K562 (cell line): ENCODE measurements at regions not wholly inside any gene's neighbourhood (a gene's known extent, or its start where the extent isn't known, plus 50 kb on each side); places are given as distances from the start of the nearest gene placed in this dataset.

Experiments used
- ATAC-seq: fragments of 200-7000 bp; cut with Tn5 transposase; 3 replicates; pipeline ENCODE4 v1.9.1; 2020; ENCODE audit warnings: moderate library complexity
- BruUV-seq: library from RNA; stranded (reverse); fragments of 400-500 nt; replicated peaks from 2 replicates; lab custom pipeline; 2021; lab: Mats Ljungman, UMichigan
- CTCF ChIA-PET: fragments of 300-600 bp; formaldehyde crosslinking; extraction: SDS; loops from one replicate; lab custom pipeline; 2021; ENCODE audit warnings: low intra/inter-chr PET ratio; lab: Yijun Ruan, JAX
- POLR2A ChIA-PET: fragments of 300-600, 350-650 bp; sonication (Branson Sonifier 250); formaldehyde crosslinking; extraction: SDS; loops from one replicate; lab custom pipeline; 2021; ENCODE audit warnings: antibody characterized with exemption, inconsistent platforms; lab: Yijun Ruan, JAX
- DNase-seq, 4 experiments: peaks; one replicate each; pipeline versions ENCODE4 v3.0.0 to v3.0.0-alpha.2; 2011 to 2018; ENCODE audit warnings: low spot score in 3 of 4, mixed read lengths in 3 of 4; ENCODE audit errors: extremely low read depth in 1 of 4
- FAIRE-seq: peaks from 2 replicates; lab custom pipeline; 2011; peaks lifted over from hg19 to GRCh38; lab: Jason Lieb, UNC
- H2AFZ ChIP-seq: 2 replicates; pipeline ENCODE4 v1.6.0; 2011; ENCODE audit warnings: low read depth, low read length, control low read depth, inconsistent platforms
- H3K27ac ChIP-seq: fragments of 200-600 bp; 3 replicates; pipeline ENCODE4 v1.8.0; 2011; ENCODE audit warnings: low read depth, mild to moderate bottlenecking, control low read depth, inconsistent platforms, low read length, moderate library complexity, mixed read lengths; ENCODE audit errors: extremely low read depth
- H3K27me3 ChIP-seq, 2 experiments: fragments of 300-600 bp in 1 of 2; 2 replicates in 1 of 2; 3 replicates in 1 of 2; pipeline versions ENCODE4 v1.6.0 to v1.8.0; 2011; ENCODE audit warnings: inconsistent platforms in 2 of 2, low read length in 2 of 2, mild to moderate bottlenecking in 1 of 2, mixed read lengths in 1 of 2, moderate library complexity in 1 of 2; ENCODE audit not compliant: control insufficient read depth in 2 of 2, insufficient read depth in 2 of 2
- H3K36me3 ChIP-seq: fragments of 300-600 bp; 3 replicates; pipeline ENCODE4 v1.8.0; 2011; ENCODE audit warnings: mild to moderate bottlenecking, low read length, inconsistent platforms; ENCODE audit not compliant: control insufficient read depth, insufficient read depth
- H3K4me1 ChIP-seq, 2 experiments: fragments of 200-600 bp in 1 of 2; replicated peaks in 1 of 2; 2 replicates in 1 of 2; 3 replicates in 1 of 2; pipeline versions ENCODE4 v1.5.1 to v1.8.0; 2011; ENCODE audit warnings: inconsistent platforms in 2 of 2, low read length in 2 of 2, mild to moderate bottlenecking in 1 of 2, mixed read lengths in 1 of 2, moderate library complexity in 1 of 2; ENCODE audit not compliant: control insufficient read depth in 2 of 2, insufficient read depth in 2 of 2
- H3K4me2 ChIP-seq: 2 replicates; pipeline ENCODE4 v1.6.1; 2011; ENCODE audit warnings: low read length, control low read depth, inconsistent platforms, mixed read lengths; ENCODE audit not compliant: insufficient read depth
- H3K4me3 ChIP-seq: fragments of 200-600 bp; sonication (generic), shearing (Covaris generic); 2 replicates; pipeline ENCODE4 v1.5.1; 2016; ENCODE audit warnings: control low read depth, inconsistent platforms
- H3K79me2 ChIP-seq: fragments of 200-600 bp; 3 replicates; pipeline ENCODE4 v1.8.0; 2011; ENCODE audit warnings: low read length, inconsistent platforms; ENCODE audit not compliant: control insufficient read depth, insufficient read depth
- H3K9ac ChIP-seq, 2 experiments: 2 replicates each; pipeline versions ENCODE4 v1.6.0 to v1.6.1; 2011; ENCODE audit warnings: low read depth in 2 of 2, low read length in 2 of 2, control low read depth in 1 of 2, inconsistent platforms in 1 of 2, mild to moderate bottlenecking in 1 of 2, mixed read lengths in 1 of 2; ENCODE audit not compliant: insufficient read depth in 1 of 2
- H3K9me1 ChIP-seq: one replicate; pipeline ENCODE4 v1.6.0; 2011; ENCODE audit warnings: inconsistent platforms, mild to moderate bottlenecking, low read length, moderate library complexity; ENCODE audit not compliant: control insufficient read depth, insufficient read depth
- H3K9me3 ChIP-seq: replicated peaks from 2 replicates; pipeline ENCODE4 v1.5.1; 2011; ENCODE audit warnings: low read depth, low read length, inconsistent platforms; ENCODE audit not compliant: control insufficient read depth, insufficient read depth
- H4K20me1 ChIP-seq: replicated peaks from 2 replicates; pipeline ENCODE4 v1.6.1; 2011; ENCODE audit warnings: low read length, inconsistent platforms, mixed read lengths; ENCODE audit not compliant: control insufficient read depth, insufficient read depth
- NR2C1 ChIP-seq, 2 experiments: fragments of 450-650 bp; IDR thresholded peaks; 2 replicates each; pipeline ENCODE4 v1.6.1; 2017; ENCODE audit warnings: mild to moderate bottlenecking in 2 of 2, antibody characterized with exemption in 1 of 2, inconsistent platforms in 1 of 2, missing compliant biosample characterization in 1 of 2, missing genetic modification characterization in 1 of 2
- NR2C2 ChIP-seq, 2 experiments: fragments of 200-800 bp in 1 of 2; sonication (Bioruptor generic) in 1 of 2; sonication (generic) in 1 of 2; formaldehyde crosslinking in 1 of 2; IDR thresholded peaks; 2 replicates each; pipeline versions ENCODE4 v1.6.1 to v1.8.0; 2016 to 2022; ENCODE audit warnings: mild to moderate bottlenecking in 1 of 2, missing compliant biosample characterization in 1 of 2, missing genetic modification characterization in 1 of 2, missing genetic modification reagents in 1 of 2
- RAD21 ChIP-seq, 2 experiments: fragments of 250-450 bp in 1 of 2; fragments of 450-650 bp in 1 of 2; sonication (Bioruptor Pico) in 1 of 2; formaldehyde crosslinking in 1 of 2; IDR thresholded peaks in 1 of 2; conservative IDR thresholded peaks in 1 of 2; 2 replicates each; pipeline versions ENCODE4 v1.4.0 to v1.8.0; 2020 to 2022; ENCODE audit warnings: mild to moderate bottlenecking in 2 of 2, moderate library complexity in 1 of 2
- RFX1 ChIP-seq: fragments of 450-650 bp; IDR thresholded peaks from 2 replicates; pipeline ENCODE4 v1.6.1; 2016; ENCODE audit warnings: mild to moderate bottlenecking, moderate library complexity
- SMC3 ChIP-seq: conservative IDR thresholded peaks from 2 replicates; pipeline ENCODE4 v1.6.1; 2011; ENCODE audit warnings: low read depth, low read length, improper control_type of control experiment; ENCODE audit not compliant: insufficient read depth
- WGBS: fragments of 100-300 bp; shearing (Covaris generic); methylation state at CpG from one replicate; pipeline ENCODE4 v1.1.6; 2016; ENCODE audit warnings: low coverage, mixed read lengths; ENCODE audit not compliant: insufficient coverage; ENCODE audit errors: missing lambda C conversion rate; 5-methylcytosine and 5-hydroxymethylcytosine counted together
- in situ Hi-C: fragments of 300-500 bp; cut with MboI; formaldehyde crosslinking; loops from 4 replicates; pipeline ENCODE4 v1.15.0; 2018; ENCODE audit warnings: inconsistent platforms, mixed read lengths
- intact Hi-C: fragments of 100-400 bp; cut with micrococcal nuclease; formaldehyde crosslinking; loops from 2 replicates; pipeline ENCODE4 v1.14.2; 2022
- TF ChIP-seq, protein P1 (sequence below): fragments of 450-650 bp; formaldehyde crosslinking; IDR thresholded peaks from 2 replicates; pipeline ENCODE4 v1.4.0; 2020; ENCODE audit warnings: mild to moderate bottlenecking, moderate library complexity
- TF ChIP-seq, protein P2 (sequence below), 3 experiments: IDR thresholded peaks in 2 of 3; conservative IDR thresholded peaks in 1 of 3; 2 replicates each; pipeline ENCODE4 v1.5.1; 2011 to 2012; ENCODE audit warnings: low read length in 3 of 3, mild to moderate bottlenecking in 3 of 3, control low read depth in 2 of 3, improper control_type of control experiment in 1 of 3, inconsistent platforms in 1 of 3, low read depth in 1 of 3, mixed read lengths in 1 of 3, moderate library complexity in 1 of 3; ENCODE audit not compliant: insufficient read depth in 2 of 3
- TF ChIP-seq, protein P3 (sequence below), 2 experiments: fragments of 200-800 bp in 1 of 2; sonication (Bioruptor generic) in 1 of 2; sonication (generic) in 1 of 2; formaldehyde crosslinking in 1 of 2; IDR thresholded peaks in 1 of 2; conservative IDR thresholded peaks in 1 of 2; 2 replicates each; pipeline versions ENCODE4 v1.5.0 to v1.6.1; 2016 to 2020; ENCODE audit warnings: missing compliant biosample characterization in 1 of 2, missing genetic modification characterization in 1 of 2, missing genetic modification reagents in 1 of 2

- H3K9ac ChIP-seq: no peak overlapping the region
- H2AFZ ChIP-seq: no peak overlapping the region
- intact Hi-C loops: loop anchor here (1.0 to 10.0 kb wide), 4 partner anchors 212 to 1159 kb away; no protein-coding TSS in a partner anchor
- H3K79me2 ChIP-seq: no peaks in the 10 kb centered on the region
- H3K9me1 ChIP-seq: no peaks in the 10 kb centered on the region
- H3K4me3 ChIP-seq: no peak overlapping the region
- CTCF ChIA-PET: interaction anchor here (0.9 to 1.3 kb wide), 4 partner anchors 1055 to 1087 kb away, joined by 3 to 7 read pairs (median 5); no protein-coding TSS in a partner anchor
- H4K20me1 ChIP-seq: no peaks in the 10 kb centered on the region
- H3K36me3 ChIP-seq: no peaks in the 10 kb centered on the region
- peak; percentile 97 for ATAC-seq
- in situ Hi-C loops: no loop called here
- POLR2A ChIA-PET: no interaction called here
- H3K9me3 ChIP-seq: no peaks in the 10 kb centered on the region
- H3K4me1 ChIP-seq: no peaks in the 10 kb centered on the region
- BruUV-seq: no TSS peak
- no peaks in the 10 kb centered on the region for H3K27me3 ChIP-seq
- 0% methylated on average over 1 of the region's 1 CpG for WGBS
- H3K27ac ChIP-seq: no peak overlapping the region
- peak; percentile 26 to 72 (median 36) for DNase-seq
- FAIRE-seq: peak; percentile 94
- H3K4me2 ChIP-seq: no peak overlapping the region
- TF ChIP-seq, protein P1, sequence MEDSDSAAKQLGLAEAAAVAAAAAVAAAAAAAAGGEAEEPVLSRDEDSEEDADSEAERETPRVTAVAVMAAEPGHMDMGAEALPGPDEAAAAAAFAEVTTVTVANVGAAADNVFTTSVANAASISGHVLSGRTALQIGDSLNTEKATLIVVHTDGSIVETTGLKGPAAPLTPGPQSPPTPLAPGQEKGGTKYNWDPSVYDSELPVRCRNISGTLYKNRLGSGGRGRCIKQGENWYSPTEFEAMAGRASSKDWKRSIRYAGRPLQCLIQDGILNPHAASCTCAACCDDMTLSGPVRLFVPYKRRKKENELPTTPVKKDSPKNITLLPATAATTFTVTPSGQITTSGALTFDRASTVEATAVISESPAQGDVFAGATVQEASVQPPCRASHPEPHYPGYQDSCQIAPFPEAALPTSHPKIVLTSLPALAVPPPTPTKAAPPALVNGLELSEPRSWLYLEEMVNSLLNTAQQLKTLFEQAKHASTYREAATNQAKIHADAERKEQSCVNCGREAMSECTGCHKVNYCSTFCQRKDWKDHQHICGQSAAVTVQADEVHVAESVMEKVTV (CRISPR knock-in tag): 0 out of 2 replicates have a peak, but pooled peaks have one; percentile 20
- peak; percentile 66; the same call in 1 of the 2 replicates for TF ChIP-seq NR2C1 (IDR thresholded peaks at IDR 0.05)
- TF ChIP-seq NR2C1 (tag; IDR thresholded peaks at IDR 0.05): no peak
- peak; percentile 58 to 78 for TF ChIP-seq RAD21 (CRISPR knock-in tag; conservative IDR thresholded peaks at IDR 0.05 in 1 of 2, IDR thresholded peaks at IDR 0.05 in 1 of 2)
- TF ChIP-seq, protein P2, sequence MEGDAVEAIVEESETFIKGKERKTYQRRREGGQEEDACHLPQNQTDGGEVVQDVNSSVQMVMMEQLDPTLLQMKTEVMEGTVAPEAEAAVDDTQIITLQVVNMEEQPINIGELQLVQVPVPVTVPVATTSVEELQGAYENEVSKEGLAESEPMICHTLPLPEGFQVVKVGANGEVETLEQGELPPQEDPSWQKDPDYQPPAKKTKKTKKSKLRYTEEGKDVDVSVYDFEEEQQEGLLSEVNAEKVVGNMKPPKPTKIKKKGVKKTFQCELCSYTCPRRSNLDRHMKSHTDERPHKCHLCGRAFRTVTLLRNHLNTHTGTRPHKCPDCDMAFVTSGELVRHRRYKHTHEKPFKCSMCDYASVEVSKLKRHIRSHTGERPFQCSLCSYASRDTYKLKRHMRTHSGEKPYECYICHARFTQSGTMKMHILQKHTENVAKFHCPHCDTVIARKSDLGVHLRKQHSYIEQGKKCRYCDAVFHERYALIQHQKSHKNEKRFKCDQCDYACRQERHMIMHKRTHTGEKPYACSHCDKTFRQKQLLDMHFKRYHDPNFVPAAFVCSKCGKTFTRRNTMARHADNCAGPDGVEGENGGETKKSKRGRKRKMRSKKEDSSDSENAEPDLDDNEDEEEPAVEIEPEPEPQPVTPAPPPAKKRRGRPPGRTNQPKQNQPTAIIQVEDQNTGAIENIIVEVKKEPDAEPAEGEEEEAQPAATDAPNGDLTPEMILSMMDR (IDR thresholded peaks at IDR 0.05 in 2 of 3, conservative IDR thresholded peaks at IDR 0.05 in 1 of 3; ENCODE audit: insufficient read depth in 2 of 3, low read depth in 1 of 3, low read length in 3 of 3): peak; percentile 72 to 80 (median 76)
- TF ChIP-seq SMC3: peak; percentile 74
- peak; percentile 50 for TF ChIP-seq RFX1
- no peak for TF ChIP-seq NR2C2 (CRISPR knock-in tag; IDR thresholded peaks at IDR 0.05)
- peak; percentile 70 for TF ChIP-seq NR2C2 (tag; IDR thresholded peaks at IDR 0.05)
- TF ChIP-seq, protein P3, sequence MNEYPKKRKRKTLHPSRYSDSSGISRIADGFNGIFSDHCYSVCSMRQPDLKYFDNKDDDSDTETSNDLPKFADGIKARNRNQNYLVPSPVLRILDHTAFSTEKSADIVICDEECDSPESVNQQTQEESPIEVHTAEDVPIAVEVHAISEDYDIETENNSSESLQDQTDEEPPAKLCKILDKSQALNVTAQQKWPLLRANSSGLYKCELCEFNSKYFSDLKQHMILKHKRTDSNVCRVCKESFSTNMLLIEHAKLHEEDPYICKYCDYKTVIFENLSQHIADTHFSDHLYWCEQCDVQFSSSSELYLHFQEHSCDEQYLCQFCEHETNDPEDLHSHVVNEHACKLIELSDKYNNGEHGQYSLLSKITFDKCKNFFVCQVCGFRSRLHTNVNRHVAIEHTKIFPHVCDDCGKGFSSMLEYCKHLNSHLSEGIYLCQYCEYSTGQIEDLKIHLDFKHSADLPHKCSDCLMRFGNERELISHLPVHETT (CRISPR knock-in tag; conservative IDR thresholded peaks at IDR 0.05 in 1 of 2, IDR thresholded peaks at IDR 0.05 in 1 of 2): no peak
Measured at GRCh38 chr1:219416598-219417238, 196.2 kb downstream of the ZC3H11B start.
